ENCODE measurements at regions not wholly inside any gene's neighbourhood (a gene's known extent, or its start where the extent isn't known, plus 50 kb on each side); places are given as distances from the start of the nearest gene placed in this dataset.
"Not testable (repeated sequence)": the region's sequence is repeated elsewhere in the genome, so short reads cannot be mapped to it uniquely, and the experiment has no call there.

DNA sequence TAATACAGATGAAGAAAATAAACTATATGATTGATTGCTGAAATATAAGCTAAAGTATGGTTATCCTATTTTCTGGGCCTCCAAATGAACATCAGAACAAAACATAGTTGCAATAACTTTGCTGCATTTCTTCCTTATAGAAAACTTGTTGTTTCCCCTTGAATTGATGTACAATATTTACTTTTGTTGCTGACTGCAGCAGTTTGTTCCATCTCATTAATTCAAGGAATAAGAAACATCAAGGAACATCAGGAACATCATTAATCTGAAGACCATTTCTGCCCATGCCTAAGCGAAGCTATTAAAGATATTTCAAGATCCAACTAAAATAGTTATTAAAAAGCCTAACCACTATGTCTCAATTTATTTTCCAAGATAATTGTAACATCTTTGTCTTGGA, 363.6 kb upstream of the EDIL3 start:
- H3K4me1 Mint-ChIP-seq: no peaks in the 10 kb centered on the region
- ChIA-PET CTCF (no interaction called here), POLR2A (no interaction called here)
- H3K36me3 Mint-ChIP-seq (ENCODE audit: low read depth): no peaks in the 10 kb centered on the region
- DNase-seq: no peak
- no peak overlapping the region for H3K4me3 Mint-ChIP-seq
- H3K27ac Mint-ChIP-seq: no peak overlapping the region
- H3K9me3 Mint-ChIP-seq: peaks cover 14% of the 10 kb centered on the region
- H3K27me3 Mint-ChIP-seq: no peaks in the 10 kb centered on the region

DNA sequence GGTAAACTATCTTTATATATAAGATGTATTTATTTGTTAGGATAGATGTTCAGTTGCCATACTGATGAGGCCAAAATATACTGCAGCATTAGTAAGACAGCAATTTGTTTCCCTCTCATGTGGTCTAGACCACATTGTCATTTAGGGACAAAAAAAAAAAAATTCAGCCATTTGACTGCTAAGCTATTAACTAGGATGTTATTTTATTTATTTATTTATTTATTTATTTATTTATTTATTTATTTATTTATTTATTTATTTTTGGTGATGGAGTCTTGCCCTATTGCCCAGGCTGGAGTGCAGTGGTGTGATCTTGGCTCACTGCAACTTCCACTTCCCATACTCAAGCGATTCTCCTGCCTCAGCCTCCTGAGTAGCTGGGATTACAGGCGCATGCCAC, 361.6 kb upstream of the EDIL3 start:
- CTCF ChIA-PET; H3K4me3 Mint-ChIP-seq; H3K27ac Mint-ChIP-seq; DNase-seq; H3K4me1 Mint-ChIP-seq; H3K27me3 Mint-ChIP-seq; POLR2A ChIA-PET; H3K36me3 Mint-ChIP-seq (ENCODE audit: low read depth): not testable (repeated sequence)
- peaks cover 14% of the 10 kb centered on the region for H3K9me3 Mint-ChIP-seq

DNA sequence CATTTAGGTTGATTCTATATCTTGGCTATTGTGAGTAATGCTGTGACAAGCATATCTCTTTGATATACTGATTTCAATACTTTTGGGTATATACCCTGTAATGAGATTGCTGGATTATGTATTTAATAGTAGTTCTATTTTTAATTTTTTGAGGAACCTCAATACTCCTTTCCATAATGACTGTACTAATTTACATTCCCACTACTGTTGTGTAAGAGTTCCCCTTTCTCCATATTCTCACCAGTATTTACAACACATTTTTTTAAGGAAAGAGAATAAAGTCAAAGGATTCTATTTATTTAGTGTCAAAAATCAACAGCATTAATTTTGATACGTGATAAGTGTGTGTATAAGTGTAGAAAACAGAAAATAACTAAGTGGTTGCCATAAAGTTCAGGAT, 356.4 kb upstream of the EDIL3 start:
- ChIA-PET POLR2A (no interaction called here), CTCF (no interaction called here)
- no peak overlapping the region for H3K4me3 Mint-ChIP-seq
- no peak overlapping the region for H3K27ac Mint-ChIP-seq
- no peak for DNase-seq
- no peaks in the 10 kb centered on the region for H3K27me3 Mint-ChIP-seq
- peaks cover 10% of the 10 kb centered on the region for H3K9me3 Mint-ChIP-seq
- no peaks in the 10 kb centered on the region for H3K4me1 Mint-ChIP-seq
- no peaks in the 10 kb centered on the region for H3K36me3 Mint-ChIP-seq (ENCODE audit: low read depth)

DNA sequence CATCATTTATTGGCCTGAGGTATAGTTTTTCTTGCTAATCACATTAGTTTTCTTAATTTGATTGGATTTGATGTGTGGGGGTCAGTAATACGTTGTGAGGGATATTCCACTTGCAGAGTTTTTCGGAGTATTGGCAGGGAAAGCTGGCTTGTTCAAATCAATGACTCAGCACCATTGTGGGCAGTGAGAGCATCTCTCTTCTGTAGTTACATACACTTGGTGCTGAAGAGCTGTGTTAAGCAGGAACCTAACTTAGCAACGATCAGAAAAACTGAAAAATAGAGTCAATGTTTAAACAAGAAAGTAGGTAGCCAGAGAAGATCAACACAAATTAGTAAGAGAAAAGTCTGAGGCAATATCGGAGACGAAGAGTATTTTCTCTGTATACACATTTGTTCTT, 344.6 kb upstream of the EDIL3 start:
- no peaks in the 10 kb centered on the region for H3K4me1 Mint-ChIP-seq
- H3K27me3 Mint-ChIP-seq: no peaks in the 10 kb centered on the region
- ChIA-PET CTCF (no interaction called here), POLR2A (no interaction called here)
- H3K36me3 Mint-ChIP-seq (ENCODE audit: low read depth): no peaks in the 10 kb centered on the region
- DNase-seq: no peak
- H3K27ac Mint-ChIP-seq: no peak overlapping the region
- H3K4me3 Mint-ChIP-seq: no peak overlapping the region
- H3K9me3 Mint-ChIP-seq: peaks cover 5% of the 10 kb centered on the region

DNA sequence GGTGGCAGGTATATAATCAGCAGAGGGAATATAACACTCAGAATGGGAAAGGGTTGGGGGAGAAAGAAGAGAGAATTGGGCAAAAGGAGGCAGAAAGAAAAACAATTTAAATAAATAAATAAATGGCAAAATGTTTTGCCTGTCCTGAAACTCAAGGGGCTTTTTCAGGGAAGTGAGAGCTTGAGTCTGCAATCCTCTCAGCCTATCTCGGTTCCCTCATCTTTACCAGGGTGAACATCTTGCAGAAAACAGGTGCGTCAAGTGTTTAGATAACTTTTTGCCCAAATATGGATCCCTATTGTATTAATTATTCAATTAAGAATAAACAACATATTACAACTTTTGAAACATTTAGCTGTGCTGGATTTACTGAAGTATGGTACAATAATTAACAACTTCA, 343.0 kb upstream of the EDIL3 start:
- POLR2A ChIA-PET: no interaction called here
- H3K27me3 Mint-ChIP-seq: no peaks in the 10 kb centered on the region

DNA sequence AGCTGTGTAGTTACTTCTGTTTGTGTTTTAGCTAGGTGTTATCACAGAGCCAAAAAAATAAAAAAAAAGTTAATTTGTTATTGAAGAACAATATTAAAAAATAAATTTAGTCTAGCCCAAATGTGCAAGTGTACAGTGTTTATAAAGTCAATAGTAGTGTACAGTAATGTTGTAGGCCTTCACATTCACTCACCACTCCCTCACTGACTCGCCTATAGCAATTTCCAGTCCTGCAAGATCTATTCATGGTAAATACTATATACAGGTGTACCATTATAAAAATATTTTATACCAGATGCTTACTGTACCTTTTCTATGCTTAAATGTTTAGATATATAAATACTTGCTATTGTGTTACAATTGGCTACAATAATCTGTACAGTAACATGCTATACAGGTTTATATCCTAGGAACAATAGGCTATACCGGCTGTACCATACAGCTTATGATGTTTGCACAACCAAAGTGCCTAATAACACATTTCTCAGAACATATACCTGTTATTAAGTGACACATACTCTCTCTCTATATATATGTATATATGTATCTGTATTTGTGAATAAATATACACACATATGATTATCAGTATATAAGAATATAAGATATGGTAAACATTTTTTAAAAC, 341.4 kb upstream of the EDIL3 start:
- CTCF ChIA-PET: no interaction called here
- H3K9me3 Mint-ChIP-seq: peaks cover 3% of the 10 kb centered on the region
- no peaks in the 10 kb centered on the region for H3K4me1 Mint-ChIP-seq
- no peaks in the 10 kb centered on the region for H3K36me3 Mint-ChIP-seq (ENCODE audit: low read depth)
- no peaks in the 10 kb centered on the region for H3K27me3 Mint-ChIP-seq
- DNase-seq: no peak
- POLR2A ChIA-PET: no interaction called here
- H3K27ac Mint-ChIP-seq: no peak overlapping the region
- H3K4me3 Mint-ChIP-seq: no peak overlapping the region

More for the DNA sequence above, 343.0 kb upstream of the EDIL3 start:
- peaks cover 3% of the 10 kb centered on the region for H3K9me3 Mint-ChIP-seq
- no peaks in the 10 kb centered on the region for H3K36me3 Mint-ChIP-seq (ENCODE audit: low read depth)
- H3K27ac Mint-ChIP-seq: no peak overlapping the region
- CTCF ChIA-PET: no interaction called here
- no peak for DNase-seq
- H3K4me1 Mint-ChIP-seq: no peaks in the 10 kb centered on the region
- H3K4me3 Mint-ChIP-seq: no peak overlapping the region

DNA sequence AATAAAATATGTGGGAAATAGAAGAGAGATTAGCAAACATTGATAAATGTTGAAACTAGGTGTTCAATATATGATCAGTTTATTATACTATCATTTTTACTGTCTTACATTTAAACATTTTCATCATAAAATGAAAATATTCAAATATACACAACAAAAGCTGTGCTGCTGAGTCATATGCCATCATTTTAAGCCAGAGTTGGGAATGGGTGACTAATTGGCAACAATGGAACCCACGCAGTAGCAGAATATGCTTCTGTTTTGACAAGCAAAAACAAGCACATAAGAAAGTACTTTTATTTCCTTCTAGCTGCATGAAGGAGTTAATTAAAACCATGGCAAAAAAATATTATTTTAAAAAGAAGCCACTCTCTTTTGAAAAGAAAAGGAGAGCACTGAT, 340.0 kb upstream of the EDIL3 start:
- no peak overlapping the region for H3K27ac Mint-ChIP-seq
- H3K27me3 Mint-ChIP-seq: no peaks in the 10 kb centered on the region
- CTCF ChIA-PET: no interaction called here
- H3K36me3 Mint-ChIP-seq (ENCODE audit: low read depth): no peaks in the 10 kb centered on the region
- POLR2A ChIA-PET: no interaction called here
- H3K4me3 Mint-ChIP-seq: no peak overlapping the region
- no peaks in the 10 kb centered on the region for H3K4me1 Mint-ChIP-seq
- H3K9me3 Mint-ChIP-seq: peaks cover 3% of the 10 kb centered on the region
- no peak for DNase-seq

DNA sequence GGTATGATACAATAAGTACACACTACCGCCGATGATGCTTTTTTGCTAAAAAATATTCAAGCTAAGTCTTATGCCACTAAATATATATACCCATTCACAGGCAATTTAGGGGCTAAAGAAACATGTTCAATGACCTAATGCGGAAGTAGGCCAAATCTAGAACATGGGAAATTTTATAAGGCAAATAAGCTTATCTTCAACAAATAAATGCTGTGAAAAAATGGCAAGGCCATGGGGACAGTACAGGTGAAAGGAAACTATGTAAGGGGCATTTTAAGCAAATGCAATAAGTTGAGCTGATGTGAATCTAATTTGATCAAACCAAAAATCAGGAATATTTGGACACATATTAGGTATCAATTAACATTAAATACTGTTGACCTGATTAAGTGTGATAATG, 339.5 kb upstream of the EDIL3 start:
- Mint-ChIP-seq H3K9me3 (peaks cover 3% of the 10 kb centered on the region), H3K4me1 (no peaks in the 10 kb centered on the region), H3K27me3 (no peaks in the 10 kb centered on the region), H3K27ac (no peak overlapping the region), H3K36me3 (ENCODE audit: low read depth) (no peaks in the 10 kb centered on the region), H3K4me3 (no peak overlapping the region)
- ChIA-PET CTCF (no interaction called here), POLR2A (no interaction called here)
- DNase-seq: no peak

DNA sequence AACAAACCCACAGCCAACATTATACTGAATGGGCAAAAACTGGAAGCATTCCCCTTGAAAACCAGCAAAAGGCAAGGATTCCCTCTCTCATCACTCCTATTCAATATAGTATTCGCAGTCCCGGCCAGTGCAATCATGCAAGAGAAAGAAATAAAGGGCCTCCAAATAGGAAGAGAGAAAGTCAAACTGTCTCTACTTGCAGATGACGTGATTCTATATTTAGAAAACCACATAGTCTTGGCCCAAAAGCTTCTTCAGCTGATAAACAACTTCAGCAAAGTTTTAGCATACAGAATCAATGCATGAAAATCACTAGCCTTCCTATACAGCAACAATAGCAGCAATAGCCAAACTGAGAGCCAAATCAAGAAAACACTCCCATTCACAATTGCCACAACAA, 333.7 kb upstream of the EDIL3 start:
- POLR2A ChIA-PET: no interaction called here
- H3K4me3 Mint-ChIP-seq: no peak overlapping the region
- no peak overlapping the region for H3K27ac Mint-ChIP-seq
- H3K27me3 Mint-ChIP-seq: no peaks in the 10 kb centered on the region
- no peaks in the 10 kb centered on the region for H3K36me3 Mint-ChIP-seq (ENCODE audit: low read depth)
- DNase-seq: no peak
- H3K4me1 Mint-ChIP-seq: no peaks in the 10 kb centered on the region
- CTCF ChIA-PET: no interaction called here
- H3K9me3 Mint-ChIP-seq: peaks cover 3% of the 10 kb centered on the region

DNA sequence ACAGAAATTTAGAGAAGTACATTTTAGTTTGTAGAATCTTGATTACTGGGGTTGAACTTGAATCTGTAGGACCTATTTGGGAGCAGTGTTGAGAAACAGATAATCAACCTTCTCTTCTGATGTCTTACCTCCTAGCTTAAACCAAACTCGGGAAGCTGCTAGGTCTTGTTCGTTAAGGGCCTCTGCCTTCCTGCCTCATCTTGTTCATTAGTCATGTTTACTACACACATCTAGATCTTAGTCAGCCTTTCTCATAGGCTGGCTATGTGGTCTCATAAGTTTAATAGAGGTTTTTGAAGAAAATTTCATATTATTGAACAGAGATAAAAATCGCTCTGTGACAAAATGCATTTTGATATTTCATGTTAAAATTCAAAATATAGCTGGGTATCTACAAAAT, 331.0 kb upstream of the EDIL3 start:
- POLR2A ChIA-PET: no interaction called here

DNA sequence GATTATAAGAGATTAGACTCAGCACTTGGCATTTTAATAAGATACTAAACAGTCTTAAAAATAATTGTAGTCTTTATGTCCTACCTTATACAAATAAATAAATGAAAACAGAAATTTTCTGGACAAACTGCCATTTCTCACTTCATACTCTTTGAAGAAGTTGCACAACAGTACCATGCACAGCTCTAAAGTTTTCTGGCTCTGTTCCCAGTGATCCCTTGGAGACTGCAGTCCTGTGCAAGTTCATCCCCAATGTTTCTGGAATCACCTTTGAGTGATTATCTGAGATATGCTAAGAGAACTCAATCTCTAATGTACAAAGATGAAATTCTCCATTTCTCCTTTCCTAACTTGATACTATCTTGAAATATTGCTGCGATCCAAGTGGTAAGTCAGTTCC, 330.4 kb upstream of the EDIL3 start:
- Mint-ChIP-seq H3K4me1 (no peaks in the 10 kb centered on the region), H3K27me3 (no peaks in the 10 kb centered on the region), H3K36me3 (ENCODE audit: low read depth) (no peaks in the 10 kb centered on the region), H3K4me3 (no peak overlapping the region), H3K27ac (no peak overlapping the region), H3K9me3 (peaks cover 3% of the 10 kb centered on the region)
- DNase-seq: no peak
- ChIA-PET POLR2A (no interaction called here), CTCF (no interaction called here)

More for the DNA sequence above, 331.0 kb upstream of the EDIL3 start:
- H3K4me3 Mint-ChIP-seq: no peak overlapping the region
- H3K9me3 Mint-ChIP-seq: no peaks in the 10 kb centered on the region
- DNase-seq: no peak
- H3K4me1 Mint-ChIP-seq: no peaks in the 10 kb centered on the region
- no peaks in the 10 kb centered on the region for H3K36me3 Mint-ChIP-seq (ENCODE audit: low read depth)
- H3K27me3 Mint-ChIP-seq: no peaks in the 10 kb centered on the region
- CTCF ChIA-PET: no interaction called here
- no peak overlapping the region for H3K27ac Mint-ChIP-seq

DNA sequence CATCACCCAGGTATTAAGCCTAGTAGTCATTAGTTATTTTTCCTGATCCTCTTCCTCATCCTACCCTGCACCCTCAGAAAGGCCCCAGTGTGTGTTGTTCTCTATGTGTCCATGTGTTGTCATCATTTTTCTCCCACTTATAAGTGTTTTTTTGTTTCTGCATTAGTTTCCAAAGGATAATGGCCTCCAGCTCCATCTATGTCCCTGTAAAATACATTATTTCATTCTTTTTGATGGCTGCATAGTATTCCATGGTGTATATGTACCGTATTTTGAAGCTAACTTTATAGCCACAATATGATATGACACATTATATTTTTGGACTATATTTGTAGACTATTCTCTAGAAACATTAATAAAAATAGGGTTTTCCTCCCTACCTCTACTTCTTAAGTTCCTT, 324.4 kb upstream of the EDIL3 start:
- no peaks in the 10 kb centered on the region for H3K4me1 Mint-ChIP-seq
- ChIA-PET POLR2A (no interaction called here), CTCF (no interaction called here)
- no peak overlapping the region for H3K4me3 Mint-ChIP-seq
- no peaks in the 10 kb centered on the region for H3K36me3 Mint-ChIP-seq (ENCODE audit: low read depth)
- no peak overlapping the region for H3K27ac Mint-ChIP-seq
- H3K27me3 Mint-ChIP-seq: no peaks in the 10 kb centered on the region
- no peak for DNase-seq
- H3K9me3 Mint-ChIP-seq: peaks cover 10% of the 10 kb centered on the region

DNA sequence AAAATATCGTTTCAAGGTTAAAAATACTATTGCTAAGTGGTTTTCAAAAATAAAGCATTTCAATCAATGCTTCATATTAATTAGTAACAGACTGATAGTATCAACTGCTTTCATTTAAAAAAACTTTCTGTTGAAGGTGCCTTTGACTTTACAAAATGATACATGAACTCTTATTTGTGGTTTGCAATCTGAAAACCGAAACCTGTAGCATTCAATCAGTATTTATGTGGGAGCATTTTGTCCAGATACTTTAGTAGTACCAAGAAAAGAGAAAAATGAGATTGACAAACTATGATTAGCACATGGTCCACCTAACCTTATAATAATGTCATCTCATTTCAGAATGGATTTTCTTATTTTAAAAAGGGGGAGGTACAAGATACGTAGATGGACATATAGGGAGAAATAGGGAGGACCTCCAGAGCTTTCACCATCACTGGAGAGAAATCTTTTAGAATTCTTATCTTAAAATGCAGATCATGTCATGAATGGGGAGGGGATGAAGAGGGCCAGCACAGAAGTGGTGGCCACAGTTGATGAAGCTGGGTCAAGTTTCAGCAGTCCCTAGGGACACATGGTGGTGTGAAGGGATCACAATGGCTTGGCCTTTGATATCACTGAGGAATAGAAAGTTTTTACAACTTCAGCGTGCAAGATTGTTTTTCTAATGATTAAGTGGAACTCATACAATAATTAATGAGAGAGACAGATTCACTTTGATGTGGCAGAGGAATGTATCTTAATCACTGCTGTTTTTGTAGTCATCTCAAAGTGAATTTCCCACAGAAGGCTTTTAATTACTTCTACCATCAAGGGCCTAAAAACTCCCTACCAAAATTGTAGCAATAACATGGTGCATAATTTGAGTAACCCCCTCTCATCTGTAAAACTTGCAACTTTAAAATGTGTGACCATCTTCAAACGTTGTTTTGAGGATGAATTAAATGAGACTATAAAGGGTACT, 322.3 kb upstream of the EDIL3 start:
- Mint-ChIP-seq H3K4me1 (no peaks in the 10 kb centered on the region), H3K36me3 (ENCODE audit: low read depth) (no peaks in the 10 kb centered on the region)

DNA sequence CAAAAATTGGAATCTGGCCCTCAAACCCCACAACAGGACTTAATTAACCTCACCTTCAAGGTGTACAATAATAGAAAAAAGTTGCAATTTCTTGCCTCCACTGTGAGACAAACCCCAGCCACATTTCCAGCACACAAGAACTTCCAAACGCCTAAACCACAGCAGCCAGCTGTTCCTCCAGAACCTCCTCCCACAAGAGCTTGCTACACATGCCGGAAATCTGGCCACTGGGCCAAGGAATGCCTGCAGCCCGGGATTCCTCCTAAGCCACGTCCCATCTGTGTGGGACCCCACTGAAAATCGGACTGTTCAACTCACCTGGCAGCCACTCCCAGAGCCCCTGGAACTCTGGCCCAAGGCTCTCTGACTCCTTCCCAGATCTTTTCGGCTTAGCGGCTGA, 315.9 kb upstream of the EDIL3 start:
- H3K4me3 Mint-ChIP-seq; POLR2A ChIA-PET; H3K4me1 Mint-ChIP-seq; DNase-seq; H3K27me3 Mint-ChIP-seq; H3K36me3 Mint-ChIP-seq (ENCODE audit: low read depth); H3K27ac Mint-ChIP-seq; CTCF ChIA-PET: not testable (repeated sequence)
- peaks cover 11% of the 10 kb centered on the region for H3K9me3 Mint-ChIP-seq

More for the DNA sequence above, 322.3 kb upstream of the EDIL3 start:
- no peak overlapping the region for H3K4me3 Mint-ChIP-seq
- H3K27ac Mint-ChIP-seq: no peak overlapping the region
- no peak for DNase-seq
- H3K27me3 Mint-ChIP-seq: no peaks in the 10 kb centered on the region
- ChIA-PET POLR2A (no interaction called here), CTCF (no interaction called here)
- H3K9me3 Mint-ChIP-seq: peaks cover 14% of the 10 kb centered on the region
